Ovary (tissue), 7 donors: ENCODE measurements at regions not wholly inside any gene's neighbourhood (a gene's known extent, or its start where the extent isn't known, plus 50 kb on each side); places are given as distances from the start of the nearest gene placed in this dataset.

Experiments
- DNase-seq, 5 donors: peaks; one replicate each; pipeline ENCODE4 v3.0.0-alpha.2; 2019 to 2020
- H3K27ac ChIP-seq, 2 donors: fragments of 200-600 bp; one replicate each; pipeline versions ENCODE4 v1.5.1 to v1.8.0; 2019 to 2022
- H3K27me3 ChIP-seq: fragments of 200-600 bp; one replicate; pipeline ENCODE4 v1.8.0; 2022
- H3K36me3 ChIP-seq: fragments of 200-600 bp; sonication (generic); one replicate; pipeline ENCODE4 v1.5.1; 2019
- H3K4me1 ChIP-seq: one replicate; pipeline ENCODE4 v1.8.1; 2013; ENCODE audit warnings: mild to moderate bottlenecking, moderate library complexity; ENCODE audit not compliant: insufficient read depth
- H3K4me3 ChIP-seq: fragments of 200-600 bp; sonication (generic); one replicate; pipeline ENCODE4 v1.5.1; 2017
- H3K9me3 ChIP-seq, 2 donors: fragments of 200-600 bp in 1 of 2; sonication (generic) in 1 of 2; one replicate each; pipeline versions ENCODE4 v1.5.1 to v1.8.1; 2013 to 2019; ENCODE audit warnings: mild to moderate bottlenecking in 1 of 2, moderate library complexity in 1 of 2
- EP300 ChIP-seq: sonication (generic); formaldehyde crosslinking; IDR thresholded peaks from one replicate; pipeline ENCODE4 v1.6.1; 2017; ENCODE audit warnings: antibody characterized with exemption
- POLR2A ChIP-seq: fragments of 450-650 bp; IDR thresholded peaks from one replicate; pipeline ENCODE4 v1.6.1; 2017; ENCODE audit warnings: antibody characterized with exemption, mild to moderate bottlenecking, moderate library complexity
- WGBS, 3 donors: extraction: QIAGEN DNeasy Blood & Tissue Kit in 1 of 3; methylation state at CpG; one replicate each; pipeline versions ENCODE4 v1.1.5 to v1.1.7; 2013 to 2017; 5-methylcytosine and 5-hydroxymethylcytosine counted together
- intact Hi-C, 4 donors: fragments of 100-400 bp; cut with DNase I; formaldehyde crosslinking; loops; one replicate each; pipeline versions ENCODE4 v1.11.0 to v1.15.1; 2022 to 2023
- TF ChIP-seq, protein P1 (sequence below), 3 donors: fragments of 450-650 bp in 2 of 3; fragments of 200-600 bp in 1 of 3; IDR thresholded peaks; one replicate each; pipeline versions ENCODE4 v1.5.1 to v1.8.0; 2016 to 2022; ENCODE audit warnings: antibody characterized with exemption in 3 of 3, mild to moderate bottlenecking in 1 of 3
- donor health status: DM: no; HTN: no; CAD: no; lungs with moderate emphysema.
- donor health status: DM: no; HTN: no; CAD: no.
- donor health status: Bipolar disorder and iron deficiency.
- donor health status: DM: no; HTN: no; CAD: no.
- donor health status: DM: yes; HTN: yes; CAD: no.

DNA sequence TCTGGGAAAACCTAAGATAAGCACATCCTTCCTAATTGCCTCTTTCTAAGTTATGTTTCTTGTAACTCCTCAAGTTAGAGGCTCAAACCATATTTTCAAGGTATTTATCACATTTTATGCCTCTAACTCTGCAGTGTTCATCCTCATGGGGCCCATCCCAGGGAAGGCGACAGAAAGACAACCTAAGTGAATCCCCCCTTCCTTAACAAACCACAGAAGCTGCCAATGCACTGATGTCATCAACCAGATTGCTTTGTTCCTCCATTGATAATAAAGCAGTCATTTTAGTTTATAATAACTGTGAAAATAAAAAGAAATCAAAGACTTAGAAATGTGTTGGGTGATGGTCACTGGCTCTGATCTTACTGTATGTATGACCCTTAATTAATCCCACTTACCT lies 119.5 kb upstream of the TCF21 start:
- no peaks in the 10 kb centered on the region for H3K9me3 ChIP-seq
- 32 to 63% (median 52%) methylated on average over 1 of the region's 1 CpG for WGBS, 3 donors
- no peak overlapping the region for H3K27ac ChIP-seq
- H3K36me3 ChIP-seq, result no peaks in the 10 kb centered on the region
- no peak overlapping the region for H3K4me3 ChIP-seq
- H3K4me1 ChIP-seq, result peaks cover 10% of the 10 kb centered on the region
- TF ChIP-seq POLR2A (no peak), EP300 (no peak)
- TF ChIP-seq, protein P1, sequence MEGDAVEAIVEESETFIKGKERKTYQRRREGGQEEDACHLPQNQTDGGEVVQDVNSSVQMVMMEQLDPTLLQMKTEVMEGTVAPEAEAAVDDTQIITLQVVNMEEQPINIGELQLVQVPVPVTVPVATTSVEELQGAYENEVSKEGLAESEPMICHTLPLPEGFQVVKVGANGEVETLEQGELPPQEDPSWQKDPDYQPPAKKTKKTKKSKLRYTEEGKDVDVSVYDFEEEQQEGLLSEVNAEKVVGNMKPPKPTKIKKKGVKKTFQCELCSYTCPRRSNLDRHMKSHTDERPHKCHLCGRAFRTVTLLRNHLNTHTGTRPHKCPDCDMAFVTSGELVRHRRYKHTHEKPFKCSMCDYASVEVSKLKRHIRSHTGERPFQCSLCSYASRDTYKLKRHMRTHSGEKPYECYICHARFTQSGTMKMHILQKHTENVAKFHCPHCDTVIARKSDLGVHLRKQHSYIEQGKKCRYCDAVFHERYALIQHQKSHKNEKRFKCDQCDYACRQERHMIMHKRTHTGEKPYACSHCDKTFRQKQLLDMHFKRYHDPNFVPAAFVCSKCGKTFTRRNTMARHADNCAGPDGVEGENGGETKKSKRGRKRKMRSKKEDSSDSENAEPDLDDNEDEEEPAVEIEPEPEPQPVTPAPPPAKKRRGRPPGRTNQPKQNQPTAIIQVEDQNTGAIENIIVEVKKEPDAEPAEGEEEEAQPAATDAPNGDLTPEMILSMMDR (IDR thresholded peaks at IDR 0.05), result no peak
- H3K27me3 ChIP-seq, result no peaks in the 10 kb centered on the region
- no peak for DNase-seq
- intact Hi-C loops, result loop anchor here in 2 of 4 donors (10.0 kb wide), 1 partner anchor 115 kb away; the partner anchor contains the start of gene TCF21 (in 2 of the 2)

GRCh38 chr6:133772567-133772966 lies 116.3 kb upstream of the TCF21 start:
- H3K27me3 ChIP-seq, result no peaks in the 10 kb centered on the region
- intact Hi-C loops, result no loop called here
- H3K4me1 ChIP-seq, result peaks cover 6% of the 10 kb centered on the region

DNA sequence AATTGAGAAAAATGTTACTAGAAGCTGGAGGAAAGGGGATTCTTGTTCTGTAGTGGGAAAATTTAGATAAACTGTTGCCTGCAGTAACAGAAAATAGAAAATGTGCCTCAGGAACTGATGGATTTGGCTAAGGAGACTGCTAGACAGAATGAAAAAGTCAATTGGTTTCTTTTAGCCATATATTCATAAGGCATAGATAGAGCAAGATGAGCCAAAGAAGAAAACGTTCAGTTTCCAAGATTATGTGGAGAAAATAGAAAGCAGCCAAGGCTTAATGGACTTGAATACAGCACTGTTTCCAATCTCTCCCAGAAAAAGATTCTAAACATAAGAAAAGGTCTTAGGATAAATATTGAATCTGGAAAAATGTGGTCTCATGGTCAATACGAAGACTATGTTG lies 115.1 kb upstream of the TCF21 start:
- peaks cover 4% of the 10 kb centered on the region for H3K4me1 ChIP-seq
- no peaks in the 10 kb centered on the region for H3K36me3 ChIP-seq
- H3K27me3 ChIP-seq, result no peaks in the 10 kb centered on the region
- TF ChIP-seq, protein P1 (IDR thresholded peaks at IDR 0.05), result no peak
- no peak for TF ChIP-seq POLR2A
- no peak for TF ChIP-seq EP300
- DNase-seq, result no peak
- 64 to 75% (median 75%) methylated on average over 2 of the region's 2 CpGs for WGBS, 3 donors
- no peaks in the 10 kb centered on the region for H3K9me3 ChIP-seq
- no peak overlapping the region for H3K27ac ChIP-seq
- intact Hi-C loops, result no loop called here
- H3K4me3 ChIP-seq, result no peak overlapping the region

More at GRCh38 chr6:133772567-133772966, 116.3 kb upstream of the TCF21 start:
- Histone ChIP-seq H3K4me3 (no peak overlapping the region), H3K36me3 (no peaks in the 10 kb centered on the region), H3K9me3 (no peaks in the 10 kb centered on the region), H3K27ac (no peak overlapping the region)
- TF ChIP-seq EP300, result no peak
- DNase-seq, result no peak

GRCh38 chr6:133774356-133774755 lies 114.6 kb upstream of the TCF21 start:
- 86 to 95% (median 93%) methylated on average over 2 of the region's 2 CpGs for WGBS, 3 donors

DNA sequence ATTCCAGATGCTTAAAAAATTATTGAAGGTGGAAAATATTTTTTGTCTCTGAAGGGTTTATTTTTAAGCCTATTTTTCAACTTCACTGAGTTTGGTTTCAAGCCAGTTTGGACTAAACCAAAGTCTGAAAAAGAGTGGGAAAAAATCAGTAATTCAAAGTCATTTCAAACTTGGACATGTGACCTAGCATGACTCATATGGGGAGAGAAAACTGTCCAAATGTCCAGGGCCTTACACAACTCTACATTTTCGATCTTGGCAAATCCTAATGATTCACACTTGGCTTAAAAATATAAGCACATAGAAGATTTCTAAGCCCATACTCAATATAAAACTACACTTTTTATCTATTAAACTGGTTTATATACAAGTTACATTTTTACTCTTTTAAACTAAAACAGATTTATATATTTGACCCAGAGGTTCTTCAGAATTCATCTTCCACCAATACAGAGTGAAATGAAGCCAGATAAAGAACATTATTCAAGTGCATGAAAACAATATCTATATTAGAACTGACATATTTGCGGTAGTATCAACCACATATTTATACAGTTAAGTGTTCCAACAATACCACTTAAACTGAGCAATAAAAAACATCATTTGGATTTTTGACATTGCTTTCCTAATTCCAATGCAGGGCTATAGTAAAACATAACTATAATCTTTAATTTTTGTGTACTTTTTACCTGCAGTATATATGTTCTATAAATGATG lies 110.3 kb upstream of the TCF21 start:
- H3K27me3 ChIP-seq, result no peaks in the 10 kb centered on the region
- H3K4me3 ChIP-seq, result no peak overlapping the region
- H3K4me1 ChIP-seq, result peaks cover 2% of the 10 kb centered on the region
- peak in 1 of 5 donors; percentile 42 for DNase-seq
- no peak overlapping the region for H3K27ac ChIP-seq
- 13 to 19% (median 19%) methylated on average over 2 of the region's 2 CpGs for WGBS, 3 donors
- TF ChIP-seq POLR2A, result no peak
- no peak for TF ChIP-seq EP300
- TF ChIP-seq, protein P1 (IDR thresholded peaks at IDR 0.05), result no peak
- H3K9me3 ChIP-seq, result no peaks in the 10 kb centered on the region
- no peaks in the 10 kb centered on the region for H3K36me3 ChIP-seq
- intact Hi-C loops, result no loop called here

More at GRCh38 chr6:133774356-133774755, 114.6 kb upstream of the TCF21 start:
- Histone ChIP-seq H3K4me3 (no peak overlapping the region), H3K27ac (no peak overlapping the region), H3K27me3 (no peaks in the 10 kb centered on the region), H3K4me1 (peaks cover 2% of the 10 kb centered on the region), H3K9me3 (no peaks in the 10 kb centered on the region), H3K36me3 (no peaks in the 10 kb centered on the region)
- TF ChIP-seq EP300, result no peak
- TF ChIP-seq, protein P1 (IDR thresholded peaks at IDR 0.05), result no peak
- no peak for TF ChIP-seq POLR2A
- DNase-seq, result no peak
- intact Hi-C loops, result no loop called here
